ENCODE measurements at regions not wholly inside any gene's neighbourhood (a gene's known extent, or its start where the extent isn't known, plus 50 kb on each side); places are given as distances from the start of the nearest gene placed in this dataset.

DNA sequence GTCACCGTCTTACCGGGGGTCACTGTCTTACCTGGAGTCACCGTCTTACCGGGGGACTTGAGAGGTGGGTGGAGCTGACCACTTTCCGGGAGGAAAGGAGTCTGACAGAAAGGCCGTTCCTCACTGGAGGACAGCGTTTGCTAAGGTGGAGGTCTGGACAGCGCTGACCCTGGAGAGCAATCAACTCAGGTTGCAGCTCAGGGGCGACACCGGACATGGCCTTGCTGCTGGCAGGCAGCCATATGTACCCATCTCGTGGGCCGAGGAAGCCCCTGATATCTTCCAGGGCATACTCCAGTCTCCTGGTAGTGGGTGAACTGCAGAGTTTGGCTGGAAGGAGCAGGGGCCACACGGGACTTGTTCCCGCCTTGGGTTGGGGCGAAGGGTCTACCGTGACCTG is 234.6 kb upstream of the MYT1L start:
- DNase-seq (ENCODE audit: low spot score) (no peak), ATAC-seq (ENCODE audit: low FRiP score) (no peak)
- TF ChIP-seq, protein P1, sequence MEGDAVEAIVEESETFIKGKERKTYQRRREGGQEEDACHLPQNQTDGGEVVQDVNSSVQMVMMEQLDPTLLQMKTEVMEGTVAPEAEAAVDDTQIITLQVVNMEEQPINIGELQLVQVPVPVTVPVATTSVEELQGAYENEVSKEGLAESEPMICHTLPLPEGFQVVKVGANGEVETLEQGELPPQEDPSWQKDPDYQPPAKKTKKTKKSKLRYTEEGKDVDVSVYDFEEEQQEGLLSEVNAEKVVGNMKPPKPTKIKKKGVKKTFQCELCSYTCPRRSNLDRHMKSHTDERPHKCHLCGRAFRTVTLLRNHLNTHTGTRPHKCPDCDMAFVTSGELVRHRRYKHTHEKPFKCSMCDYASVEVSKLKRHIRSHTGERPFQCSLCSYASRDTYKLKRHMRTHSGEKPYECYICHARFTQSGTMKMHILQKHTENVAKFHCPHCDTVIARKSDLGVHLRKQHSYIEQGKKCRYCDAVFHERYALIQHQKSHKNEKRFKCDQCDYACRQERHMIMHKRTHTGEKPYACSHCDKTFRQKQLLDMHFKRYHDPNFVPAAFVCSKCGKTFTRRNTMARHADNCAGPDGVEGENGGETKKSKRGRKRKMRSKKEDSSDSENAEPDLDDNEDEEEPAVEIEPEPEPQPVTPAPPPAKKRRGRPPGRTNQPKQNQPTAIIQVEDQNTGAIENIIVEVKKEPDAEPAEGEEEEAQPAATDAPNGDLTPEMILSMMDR (IDR thresholded peaks at IDR 0.05) = no peak

DNA sequence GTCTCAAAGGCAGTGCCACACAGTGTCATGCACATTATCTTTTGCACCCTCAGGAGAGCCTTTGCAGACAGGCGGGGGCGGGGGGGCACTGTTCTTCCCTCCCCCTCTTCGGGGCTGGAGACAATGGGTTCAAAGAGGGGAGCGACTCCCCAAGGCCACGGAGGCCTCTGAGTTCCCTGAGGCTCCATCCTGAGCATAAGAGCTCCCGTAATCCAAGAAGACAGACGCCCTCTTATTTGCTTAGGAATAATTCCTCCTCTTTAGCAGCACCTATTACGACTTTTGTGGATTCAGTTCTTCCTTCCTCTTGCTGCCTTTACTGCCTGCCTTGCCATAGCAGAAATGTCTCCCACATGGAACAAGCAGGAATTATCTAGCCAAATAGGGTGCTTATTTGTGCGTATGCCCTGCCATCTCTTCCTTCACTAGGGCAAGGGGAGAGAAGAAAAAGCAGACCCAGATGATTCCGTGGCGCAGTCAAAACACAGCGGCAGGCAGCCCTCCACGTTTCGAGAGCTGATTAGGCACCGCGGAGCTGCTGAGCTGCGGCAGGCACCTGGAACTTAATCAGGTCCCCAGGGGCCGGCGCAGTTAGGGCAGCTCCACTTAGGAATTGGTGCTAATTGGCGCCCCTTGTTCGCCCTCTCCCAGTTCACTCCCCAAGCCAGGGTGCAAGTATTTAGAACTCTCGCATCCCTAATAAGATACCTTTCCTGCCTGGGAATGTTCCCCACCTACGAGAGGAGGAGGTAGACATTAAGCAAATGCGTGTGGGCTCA is 233.4 kb upstream of the MYT1L start:
- ATAC-seq (ENCODE audit: low FRiP score) (no peak), DNase-seq (ENCODE audit: low spot score) (no peak)
- TF ChIP-seq, protein P1 (IDR thresholded peaks at IDR 0.05) = no peak

- DNase-seq (ENCODE audit: low spot score) = no peak
- TF ChIP-seq, protein P1 (IDR thresholded peaks at IDR 0.05) = no peak
- no peak for ATAC-seq (ENCODE audit: low FRiP score)
These were observed 232.3 kb upstream of the MYT1L start for GRCh38 chr2:2563309-2563860.

GRCh38 chr2:2562867-2563266 is 231.8 kb upstream of the MYT1L start:
- DNase-seq (ENCODE audit: low spot score) (no peak), ATAC-seq (ENCODE audit: low FRiP score) (no peak)
- TF ChIP-seq, protein P1 (IDR thresholded peaks at IDR 0.05) = no peak

DNA sequence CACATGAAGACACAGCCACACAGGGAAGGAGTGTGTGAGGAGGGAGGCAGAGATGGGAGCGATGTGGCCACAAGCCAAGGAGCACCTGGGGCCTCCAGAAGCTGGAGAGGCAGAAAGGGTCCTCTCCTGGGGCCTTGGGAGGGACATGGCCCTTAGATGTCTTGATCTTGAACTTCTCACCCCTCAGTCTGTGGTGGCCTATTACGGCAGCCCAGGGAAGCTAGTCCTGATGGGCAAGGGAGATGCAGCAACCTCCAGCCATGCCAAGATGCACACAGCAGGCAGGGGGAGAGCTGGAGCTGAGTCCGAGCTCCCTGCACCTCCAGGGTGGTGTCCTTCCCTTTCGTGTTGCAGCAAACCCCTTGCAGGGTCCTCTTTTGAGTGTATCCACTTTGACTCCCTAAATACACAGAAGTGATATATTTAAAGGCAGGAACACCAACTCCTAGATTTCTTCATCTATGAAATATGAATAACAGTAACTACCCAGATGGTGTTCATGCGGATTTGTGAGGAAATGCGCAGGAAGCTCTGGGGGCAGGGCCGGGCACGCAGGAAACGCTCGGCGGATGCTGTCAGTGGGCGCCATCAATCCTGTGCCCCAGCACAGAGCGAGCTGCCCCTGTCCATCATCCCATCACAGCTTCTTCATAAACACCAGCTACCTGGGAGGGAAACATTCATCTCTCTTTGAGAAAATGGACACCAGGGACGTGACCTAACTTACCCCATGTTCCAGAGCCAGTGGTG is 230.4 kb upstream of the MYT1L start:
- ATAC-seq (ENCODE audit: low FRiP score) (no peak), DNase-seq (ENCODE audit: low spot score) (no peak)
- TF ChIP-seq, protein P1 (IDR thresholded peaks at IDR 0.05) = no peak

DNA sequence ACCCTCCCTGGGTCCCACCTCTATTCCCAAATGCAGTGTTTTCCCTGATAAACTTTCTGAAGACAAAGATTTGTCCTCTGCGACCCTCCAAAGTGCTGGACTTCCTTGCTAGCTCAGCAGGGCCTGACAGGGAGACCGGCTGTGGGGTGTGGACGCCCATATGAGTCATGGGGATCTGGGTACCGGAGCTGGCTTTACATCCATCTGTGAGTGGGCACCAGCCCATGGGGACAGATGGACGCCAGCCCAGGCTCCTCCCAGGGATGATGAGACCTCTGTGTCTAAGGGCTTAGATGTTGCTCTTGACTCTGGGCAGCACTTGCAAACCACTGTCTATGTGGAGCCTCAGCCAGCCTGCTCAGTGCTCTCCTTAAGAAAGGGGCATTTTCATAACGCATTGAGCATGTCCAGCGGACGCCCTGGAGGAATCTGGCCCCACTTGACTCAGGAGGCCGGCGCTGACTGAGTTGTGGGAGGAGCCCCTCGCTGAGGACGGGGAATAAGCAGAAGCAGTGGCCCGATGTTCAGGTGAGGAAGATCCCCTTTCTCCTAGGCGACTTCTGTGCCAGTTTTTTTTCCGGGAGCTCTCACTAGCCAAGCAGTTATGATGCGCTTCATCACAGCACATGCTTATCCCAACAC is 229.4 kb upstream of the MYT1L start:
- DNase-seq (ENCODE audit: low spot score) = no peak
- no peak for ATAC-seq (ENCODE audit: low FRiP score)
- TF ChIP-seq, protein P1 (IDR thresholded peaks at IDR 0.05) = no peak
